Left colon (tissue), 2 donors: ENCODE measurements at regions not wholly inside any gene's neighbourhood (a gene's known extent, or its start where the extent isn't known, plus 50 kb on each side); places are given as distances from the start of the nearest gene placed in this dataset.

ENCODE experiments used
- ATAC-seq: fragments of 200-7000 bp; cut with Tn5 transposase; one replicate; pipeline ENCODE4 v1.9.1; 2020; ENCODE audit warnings: mild to moderate bottlenecking, moderate library complexity
- DNase-seq, 2 donors: peaks; one replicate each; pipeline ENCODE4 v3.0.0-alpha.2; 2020
- intact Hi-C, 2 donors: fragments of 100-400 bp; cut with DNase I in 1 of 2; cut with micrococcal nuclease in 1 of 2; formaldehyde crosslinking; loops; one replicate each; pipeline versions ENCODE4 v1.11.2 to v1.14.0; 2022; cut with DNase I, micrococcal nuclease
- donor health status: DM: no; HTN: no; CAD: no.
- donor health status: DM: yes; HTN: yes; CAD: no.

DNA sequence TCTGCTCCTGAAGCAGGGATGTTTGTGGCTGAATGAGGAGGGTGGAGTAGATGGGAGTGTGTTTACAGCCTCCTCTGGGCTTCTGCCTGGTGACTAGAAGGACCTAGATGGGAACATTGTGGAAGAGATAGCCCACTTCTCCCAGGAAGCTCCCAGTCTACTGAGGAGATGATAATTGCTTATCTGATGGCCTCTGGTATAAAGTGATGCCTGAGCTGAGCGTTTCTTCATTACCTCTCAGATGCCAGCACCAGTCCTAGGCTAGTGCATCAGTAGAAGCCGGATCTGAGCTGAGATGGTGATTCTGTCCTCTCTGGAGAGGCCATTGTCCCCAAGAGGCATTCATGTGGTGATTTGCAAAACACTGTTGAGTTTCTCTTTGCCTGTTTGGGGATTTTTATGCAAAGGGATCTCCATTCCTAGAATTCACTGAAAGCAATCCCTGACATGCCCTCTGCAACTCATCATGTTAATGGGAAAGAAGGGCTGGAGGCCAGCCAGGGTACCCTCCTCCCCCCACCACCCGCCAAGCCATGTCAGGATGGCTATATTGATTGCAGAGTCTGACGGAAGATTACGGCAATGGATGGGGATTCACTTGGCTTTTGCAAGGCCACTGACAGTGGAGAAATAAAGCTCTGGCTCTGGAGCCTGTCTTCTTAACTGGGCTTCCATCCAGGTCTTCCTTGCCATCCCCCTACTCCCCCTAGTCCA lies 166.4 kb upstream of the ROPN1 start:
- no peak for ATAC-seq
- no peak for DNase-seq
- intact Hi-C loops = no loop called here

DNA sequence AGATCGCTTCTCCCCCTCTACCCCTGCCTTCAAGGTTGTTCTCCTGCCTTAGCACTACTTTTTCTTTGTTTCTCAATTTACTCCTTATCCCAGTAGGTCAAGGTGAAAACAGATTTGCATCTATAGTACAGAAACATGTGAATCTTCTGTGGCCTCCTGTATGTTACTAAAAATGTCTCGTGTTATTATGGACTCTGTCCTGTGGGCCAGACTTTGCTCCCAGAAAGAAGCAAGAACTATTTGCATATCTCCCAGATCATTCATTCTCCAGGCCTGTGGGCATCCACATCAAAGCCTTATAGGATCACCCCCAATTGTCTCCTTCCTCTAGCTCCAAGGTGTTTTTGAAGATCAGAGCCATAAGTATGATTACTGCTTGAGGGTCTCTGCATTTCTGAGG lies 169.5 kb upstream of the ROPN1 start:
- ATAC-seq = peak; percentile 69
- no peak for DNase-seq
- intact Hi-C loops = no loop called here

DNA sequence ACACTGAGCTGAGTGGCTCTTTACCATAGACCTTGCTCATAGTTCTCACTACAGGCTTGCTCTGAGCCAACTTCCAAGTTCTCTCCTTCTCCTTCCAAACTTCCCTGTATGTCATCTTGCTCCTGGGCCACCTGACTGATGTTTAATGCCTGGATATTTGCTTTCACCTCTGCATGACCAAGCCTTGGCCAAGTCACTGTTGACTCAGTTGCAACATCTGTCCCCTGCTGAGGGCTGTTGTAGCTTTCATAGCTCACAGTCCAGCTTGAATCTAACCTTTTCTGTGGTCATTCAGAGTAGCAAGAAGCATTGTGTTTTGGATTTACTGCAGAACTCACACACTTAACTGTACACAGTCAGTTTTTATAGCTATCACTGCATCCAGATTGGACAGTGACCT lies 171.8 kb upstream of the ROPN1 start:
- no peak for DNase-seq
- ATAC-seq = no peak
- intact Hi-C loops = no loop called here

DNA sequence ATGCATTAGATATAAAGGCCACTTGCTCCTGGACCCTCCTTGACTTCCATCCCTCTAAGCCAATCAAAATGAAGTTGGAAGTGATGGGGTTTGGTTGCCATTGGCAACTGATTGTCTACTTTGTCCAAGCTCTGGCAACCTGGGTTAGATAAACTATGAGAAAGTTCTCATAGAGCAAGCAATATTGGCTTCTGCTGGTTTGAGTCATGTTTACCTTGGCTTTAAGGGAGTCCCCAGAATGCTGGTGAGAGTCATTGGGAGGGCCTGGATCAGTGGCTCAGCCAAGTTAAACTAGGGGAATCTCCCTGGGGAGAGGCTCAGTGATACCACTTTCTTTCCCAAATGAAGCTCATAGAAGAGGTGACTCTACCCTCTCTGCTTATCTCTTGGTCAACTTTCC lies 176.3 kb upstream of the ROPN1 start:
- DNase-seq = no peak
- intact Hi-C loops = no loop called here
- ATAC-seq = no peak

DNA sequence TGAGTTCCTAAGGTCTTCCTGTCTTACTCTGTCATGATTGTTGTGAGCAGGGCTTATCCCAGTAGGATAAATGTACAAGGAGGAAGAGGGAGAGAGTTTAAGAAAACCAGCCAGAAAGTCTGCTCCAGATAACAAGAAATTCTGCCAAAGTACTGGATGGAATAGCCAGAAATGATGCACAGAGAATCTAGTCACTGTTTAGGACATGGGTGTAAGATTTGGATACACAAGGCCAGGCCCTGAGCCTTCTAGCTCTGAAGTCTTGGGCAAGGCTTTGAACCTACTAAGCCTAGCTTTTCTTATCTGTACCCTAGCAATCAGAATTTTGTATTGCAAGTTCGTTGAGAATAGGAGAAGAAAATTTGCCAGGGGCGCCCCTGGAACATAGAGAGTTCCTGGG lies 180.4 kb upstream of the ROPN1 start:
- intact Hi-C loops = no loop called here
- ATAC-seq (no peak), DNase-seq (no peak)

DNA sequence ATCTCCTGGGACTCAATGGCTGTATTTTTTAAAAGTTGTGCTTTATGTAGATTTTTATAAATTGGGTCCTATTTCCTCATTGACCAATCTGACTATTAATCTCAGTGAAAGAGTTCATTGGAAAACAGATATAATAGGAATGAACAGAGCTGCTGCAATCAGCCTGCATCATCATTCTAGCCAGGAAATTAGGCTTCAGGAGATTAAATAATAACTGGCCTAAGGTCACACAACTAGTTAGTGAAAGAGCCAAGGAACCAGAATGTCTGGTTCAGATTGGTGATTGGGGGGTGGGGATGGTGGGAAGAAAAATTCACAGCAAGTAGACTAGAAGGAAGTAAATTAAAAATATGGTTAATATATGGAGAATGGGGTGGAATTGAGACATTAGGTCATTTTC lies 180.9 kb upstream of the ROPN1 start:
- ATAC-seq (no peak), DNase-seq (no peak)
- intact Hi-C loops = no loop called here

DNA sequence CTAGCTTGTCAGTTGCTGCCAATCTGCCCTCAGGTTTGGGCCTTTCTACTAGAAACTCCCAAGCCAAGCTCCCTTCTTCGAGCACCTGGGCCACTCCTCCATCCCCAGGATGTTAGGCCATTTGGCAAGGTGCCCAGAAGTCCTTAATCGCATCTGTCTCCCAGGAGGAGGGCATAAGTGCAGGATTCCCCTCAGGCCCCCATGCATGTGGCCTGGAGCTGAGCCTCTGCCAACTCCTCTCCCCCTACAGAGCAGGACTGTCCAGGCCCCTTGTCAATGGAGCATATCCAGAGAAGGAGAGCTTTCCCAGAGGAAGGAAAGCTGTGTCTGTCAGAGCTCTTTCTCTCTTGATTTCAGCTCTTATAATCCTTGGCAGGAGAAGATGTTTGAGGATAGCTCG lies 182.6 kb upstream of the ROPN1 start:
- ATAC-seq = no peak
- DNase-seq = peak in 1 of 2 donors; percentile 6
- intact Hi-C loops = no loop called here

DNA sequence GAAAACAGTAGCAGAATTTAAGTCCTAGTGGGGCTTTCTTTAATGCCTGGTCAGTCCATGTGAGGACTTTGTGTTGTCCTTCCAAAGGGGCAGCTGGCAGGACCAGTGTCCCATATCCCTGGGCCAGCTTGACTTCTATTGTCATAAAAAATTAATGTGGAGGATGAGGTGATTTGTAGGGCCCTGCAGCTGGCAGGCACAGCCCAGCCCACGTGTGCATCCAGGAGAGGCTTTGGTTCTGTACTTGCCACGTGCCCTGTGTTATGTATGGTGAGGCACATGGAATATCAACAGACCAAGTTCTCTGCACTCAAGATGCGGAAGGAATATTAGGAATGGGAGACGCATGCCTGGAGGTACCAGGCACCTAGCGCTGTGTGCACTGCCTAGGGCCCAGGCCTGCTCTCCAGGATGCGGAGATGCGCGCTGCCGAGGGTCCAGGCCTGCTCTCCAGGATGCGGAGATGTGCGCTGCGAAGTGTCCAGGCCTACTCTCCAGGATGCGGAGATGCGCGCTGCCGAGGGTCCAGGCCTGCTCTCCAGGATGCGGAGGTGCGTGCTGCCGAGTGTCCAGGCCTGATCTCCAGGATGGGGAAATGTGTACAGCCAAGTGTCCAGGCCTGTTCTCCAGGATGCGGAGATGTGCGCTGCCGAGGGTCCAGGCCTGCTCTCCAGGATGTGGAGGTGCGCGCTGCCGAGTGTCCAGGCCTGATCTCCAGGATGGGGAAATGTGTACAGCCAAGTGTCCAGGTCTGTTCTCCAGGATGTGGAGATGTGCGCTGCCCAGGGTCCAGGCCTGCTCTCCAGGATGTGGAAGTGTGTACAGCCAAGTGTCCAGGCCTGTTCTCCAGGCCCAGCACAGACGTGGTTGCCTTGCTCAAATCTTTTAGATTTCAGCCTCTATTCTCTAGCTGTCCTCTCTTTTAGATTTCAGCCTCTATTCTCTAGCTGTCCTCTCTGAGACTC lies 183.3 kb upstream of the ROPN1 start:
- intact Hi-C loops = no loop called here
- ATAC-seq = no peak
- DNase-seq = no peak

DNA sequence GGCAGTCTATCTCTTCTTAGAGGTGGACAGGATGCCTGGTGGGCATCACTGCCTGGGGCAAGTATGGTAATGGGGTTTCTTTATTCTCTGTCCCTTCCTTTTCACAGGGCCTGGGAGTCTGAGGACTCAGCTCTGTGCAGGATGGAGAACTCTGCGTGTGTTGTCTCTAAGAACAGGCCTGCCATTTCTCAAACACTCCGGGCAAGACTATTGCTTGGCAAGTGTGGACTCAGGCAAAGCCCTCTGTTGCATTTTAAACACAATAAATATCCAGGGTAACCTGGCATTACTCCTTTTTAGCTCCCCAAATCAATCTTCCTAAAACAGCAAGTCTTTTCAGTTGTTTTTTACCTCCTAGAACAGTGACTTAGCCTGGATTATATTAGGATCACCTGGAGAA lies 185.1 kb upstream of the ROPN1 start:
- ATAC-seq = no peak
- DNase-seq = no peak
- intact Hi-C loops = no loop called here

DNA sequence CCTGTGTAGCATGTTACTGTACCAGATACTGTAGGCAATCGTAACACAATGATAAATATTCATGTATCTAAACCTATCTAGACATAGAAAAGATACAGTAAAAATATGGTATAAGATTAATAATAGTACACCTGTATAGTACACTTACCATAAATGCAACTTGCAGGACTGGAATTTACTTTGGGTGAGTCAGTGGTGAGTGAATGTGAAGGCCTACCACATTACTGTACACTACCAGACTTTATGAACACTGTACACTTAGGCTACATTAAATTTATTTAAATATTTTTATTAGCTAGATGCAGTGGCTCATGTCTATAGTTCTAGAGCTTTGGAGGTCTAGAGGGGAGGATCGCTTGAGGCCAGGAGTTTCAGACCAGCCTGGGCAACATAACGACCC lies 186.6 kb upstream of the ROPN1 start:
- no peak for ATAC-seq
- no peak for DNase-seq
- intact Hi-C loops = no loop called here

DNA sequence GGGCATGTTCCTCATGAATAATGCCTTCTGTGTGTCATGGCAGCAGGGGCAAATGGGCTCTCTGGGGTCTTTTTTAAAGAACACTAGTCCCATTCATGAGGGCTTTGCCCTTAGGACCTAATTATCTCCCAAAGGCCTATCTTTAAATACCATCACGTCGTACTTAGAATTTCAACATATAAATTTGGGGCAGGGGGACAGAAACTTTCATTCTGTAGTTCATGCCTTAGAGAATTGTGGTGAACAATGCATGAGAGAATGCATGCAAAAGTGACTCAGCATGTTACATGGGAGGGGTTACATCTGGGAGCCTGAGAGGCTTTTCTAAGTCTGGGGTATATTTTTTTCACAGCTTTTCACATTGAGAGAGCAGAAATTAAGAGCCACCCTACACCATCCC lies 208.5 kb upstream of the ROPN1 start:
- ATAC-seq (no peak), DNase-seq (no peak)
- intact Hi-C loops = no loop called here

DNA sequence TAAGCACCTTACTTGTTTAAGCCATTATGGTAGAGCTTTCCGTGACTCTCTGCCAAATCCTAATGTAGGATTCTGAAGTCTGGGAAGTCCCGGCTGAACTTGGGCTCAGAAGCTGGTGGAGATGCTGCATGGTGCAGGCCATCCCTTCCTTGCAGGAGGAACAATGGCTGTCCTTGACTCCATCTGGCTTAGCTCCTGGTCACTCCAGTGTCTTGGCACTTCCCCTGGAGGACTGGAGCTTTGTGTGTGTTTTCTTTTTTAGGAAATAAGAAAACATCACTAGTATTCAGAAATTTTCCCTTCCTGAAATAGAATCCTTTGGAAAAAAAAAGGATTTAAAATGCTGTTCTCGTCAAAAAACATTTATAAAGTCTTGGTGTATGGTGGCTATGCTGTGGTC lies 209.3 kb upstream of the ROPN1 start:
- ATAC-seq (no peak), DNase-seq (no peak)
- intact Hi-C loops = no loop called here

DNA sequence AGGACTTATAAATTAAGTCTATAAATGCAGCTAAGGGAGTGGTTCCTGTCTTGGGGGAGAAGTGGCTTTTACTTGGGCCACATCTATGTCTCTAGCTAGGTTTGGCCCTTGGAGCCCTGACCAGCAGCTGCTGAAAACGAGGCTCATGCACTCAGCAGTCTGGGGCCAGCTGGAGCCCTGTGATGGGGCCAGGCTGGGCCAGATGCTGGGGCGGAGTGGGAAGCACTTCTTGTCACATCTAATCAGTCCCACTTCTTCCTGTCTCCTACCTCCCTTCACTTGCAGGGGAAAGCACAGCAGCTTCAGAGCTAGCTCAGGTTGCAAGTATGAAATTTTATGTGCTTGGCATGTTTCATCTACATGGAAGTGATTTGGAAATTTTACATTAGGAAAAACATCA lies 209.9 kb upstream of the ROPN1 start:
- DNase-seq = peak in 1 of 2 donors; percentile 21
- peak; percentile 25 for ATAC-seq
- intact Hi-C loops = no loop called here

DNA sequence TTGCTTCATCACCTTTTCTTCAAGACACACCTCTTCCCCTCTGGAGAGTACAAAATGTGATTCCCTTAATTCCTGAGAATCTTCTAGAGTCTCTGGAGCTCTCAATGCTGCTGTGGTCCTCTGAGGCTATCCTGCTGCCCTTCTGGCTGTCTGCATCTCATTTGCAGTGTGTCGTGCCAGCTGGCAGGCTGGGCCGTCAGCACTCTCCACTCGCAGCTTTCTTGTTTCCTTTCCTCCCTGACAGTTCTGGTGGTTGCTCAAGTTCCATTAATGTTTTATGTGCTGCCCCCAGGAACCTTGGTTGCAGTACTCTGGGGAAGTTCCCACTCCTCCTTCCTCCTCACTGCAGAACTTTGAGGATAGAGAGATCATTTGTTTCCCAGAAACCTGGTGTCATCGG lies 210.8 kb upstream of the ROPN1 start:
- ATAC-seq (no peak), DNase-seq (peak; percentile 23 to 27)
- intact Hi-C loops = no loop called here

DNA sequence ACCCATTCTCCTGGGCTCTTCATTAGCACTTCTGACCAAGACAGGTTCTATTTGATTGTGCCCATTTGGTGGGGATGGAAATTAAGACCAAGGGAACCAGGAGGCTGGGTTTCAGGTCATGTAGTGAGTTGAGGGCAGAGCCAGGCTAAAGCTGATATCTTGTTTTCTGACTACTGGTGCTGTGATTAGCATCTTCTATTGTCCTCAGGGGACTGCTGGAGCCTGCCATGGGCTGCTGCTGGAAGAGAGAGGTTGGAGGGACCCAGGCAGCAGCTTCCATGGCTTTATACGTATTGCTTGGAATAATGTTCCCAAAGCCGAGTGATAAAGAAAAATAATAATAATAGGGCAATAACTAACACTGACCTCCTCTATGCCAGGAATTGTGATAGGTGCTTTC lies 211.4 kb upstream of the ROPN1 start:
- intact Hi-C loops = no loop called here

DNA sequence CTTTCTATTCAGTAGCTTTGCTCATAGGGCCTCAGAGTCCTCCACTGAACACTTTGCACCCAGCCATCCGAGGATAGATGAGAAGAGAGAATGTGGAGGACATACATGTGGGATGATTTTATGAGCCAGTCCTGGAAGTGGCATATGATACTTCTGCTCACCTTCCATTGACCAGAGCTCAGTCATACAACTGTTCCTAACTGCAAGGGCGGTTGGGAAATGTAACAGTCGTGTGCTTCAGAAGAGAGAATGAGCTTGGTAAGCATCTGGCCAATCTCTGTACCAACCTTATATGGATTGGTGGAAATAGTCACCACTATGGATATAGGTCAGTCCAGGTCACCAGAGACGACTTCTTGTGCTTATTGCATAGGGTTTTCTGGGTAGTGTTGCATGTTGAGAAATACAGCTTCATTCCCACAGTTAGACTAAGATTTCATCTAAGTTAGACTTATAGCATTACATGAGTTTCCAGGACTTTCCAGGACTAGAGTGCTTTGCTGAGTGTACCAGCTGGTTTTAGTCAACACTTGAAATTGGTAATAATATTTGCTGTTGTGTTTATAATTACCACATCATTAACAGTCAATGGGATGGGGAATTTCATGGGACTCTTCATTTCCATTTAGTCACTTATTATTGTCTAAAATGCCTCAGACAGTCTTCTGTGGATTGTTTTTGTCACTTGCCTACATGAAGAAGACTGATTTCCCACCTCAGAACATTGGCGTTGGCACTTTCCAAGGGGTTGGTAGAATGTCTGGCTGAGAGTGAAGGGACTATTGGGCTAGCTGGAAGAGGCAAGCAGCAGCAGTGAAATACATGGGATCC lies 214.5 kb upstream of the ROPN1 start:
- intact Hi-C loops = no loop called here
- DNase-seq (no peak), ATAC-seq (no peak)

More for the DNA sequence above, 211.4 kb upstream of the ROPN1 start:
- DNase-seq (no peak), ATAC-seq (no peak)

DNA sequence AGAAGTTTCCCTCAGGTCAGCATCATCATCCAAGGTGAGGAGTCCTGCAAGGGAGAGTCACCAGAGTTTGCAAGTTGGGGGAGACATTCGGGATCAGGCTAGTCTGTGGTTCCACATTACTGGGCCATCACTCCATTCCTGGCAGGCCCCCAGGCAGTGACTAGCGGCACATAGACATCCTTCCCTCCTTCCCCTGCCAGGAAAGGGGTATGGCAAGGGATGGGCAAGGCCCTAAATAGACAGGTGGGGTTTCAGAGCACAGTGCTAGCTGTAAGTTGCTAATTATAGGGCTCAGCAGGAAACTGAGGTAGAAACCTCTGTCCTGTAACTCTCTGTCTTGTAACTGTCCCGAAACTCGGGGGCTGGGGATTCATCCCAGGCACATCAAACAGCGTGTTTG lies 215.2 kb upstream of the ROPN1 start:
- DNase-seq = no peak
- intact Hi-C loops = no loop called here
- ATAC-seq = no peak

DNA sequence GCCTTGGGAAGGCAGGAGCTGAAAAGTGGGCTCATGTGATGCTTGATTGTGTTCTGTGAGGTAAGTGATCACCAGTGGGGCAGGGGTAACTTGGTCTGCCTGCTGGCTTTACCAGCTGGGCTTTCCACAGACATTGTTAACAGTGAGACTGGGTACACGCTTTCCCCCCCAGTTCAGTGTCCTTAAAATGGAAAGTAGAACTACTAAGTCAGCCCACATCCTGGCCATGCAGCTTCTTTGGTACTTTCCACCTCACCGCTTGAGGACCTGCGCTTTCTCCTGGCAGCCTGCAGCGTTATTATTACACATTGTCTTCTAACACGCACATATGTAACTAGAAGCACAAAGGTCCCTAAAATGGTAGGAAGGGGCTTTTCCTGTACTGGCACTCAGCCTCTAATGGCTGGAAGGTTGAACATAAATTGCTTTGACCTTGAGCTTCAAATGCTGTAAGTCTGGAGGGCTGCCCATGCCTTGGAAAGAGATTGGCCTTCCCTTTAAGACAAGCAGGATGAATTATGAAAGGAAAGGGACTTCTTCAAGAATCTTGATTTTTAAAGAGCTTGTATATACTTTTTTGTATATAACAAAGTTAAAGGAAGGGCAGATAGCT lies 216.1 kb upstream of the ROPN1 start:
- DNase-seq (no peak), ATAC-seq (no peak)
- intact Hi-C loops = no loop called here

DNA sequence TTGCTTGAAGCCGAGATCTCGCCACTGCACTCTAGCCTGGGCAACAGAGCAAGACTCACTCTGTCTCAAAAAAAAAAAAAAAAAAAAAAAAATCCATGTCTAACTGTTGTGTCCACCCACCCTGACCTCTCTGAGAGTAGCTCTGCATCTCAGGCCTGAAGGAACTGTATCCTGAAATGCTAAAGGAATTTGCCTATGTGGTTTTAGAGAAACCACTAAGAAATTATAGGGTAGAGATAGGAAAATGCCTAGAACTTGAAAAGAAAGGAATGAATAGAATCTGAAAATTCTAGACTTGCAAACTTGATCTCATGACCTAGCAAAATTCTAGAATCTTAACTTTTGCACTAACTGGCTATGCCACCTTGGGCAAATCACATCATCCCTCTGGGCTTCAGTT lies 217.5 kb upstream of the ROPN1 start:
- intact Hi-C loops = no loop called here
- no peak for DNase-seq
- ATAC-seq = no peak
